ENCODE measurements at regions not wholly inside any gene's neighbourhood (a gene's known extent, or its start where the extent isn't known, plus 50 kb on each side); places are given as distances from the start of the nearest gene placed in this dataset.
"Not testable (repeated sequence)": the region's sequence is repeated elsewhere in the genome, so short reads cannot be mapped to it uniquely, and the experiment has no call there.

GRCh38 chr22:26964642-26965041 is 307.3 kb downstream of the MIAT start:
- DNase-seq (ENCODE audit: low spot score), result no peak

DNA sequence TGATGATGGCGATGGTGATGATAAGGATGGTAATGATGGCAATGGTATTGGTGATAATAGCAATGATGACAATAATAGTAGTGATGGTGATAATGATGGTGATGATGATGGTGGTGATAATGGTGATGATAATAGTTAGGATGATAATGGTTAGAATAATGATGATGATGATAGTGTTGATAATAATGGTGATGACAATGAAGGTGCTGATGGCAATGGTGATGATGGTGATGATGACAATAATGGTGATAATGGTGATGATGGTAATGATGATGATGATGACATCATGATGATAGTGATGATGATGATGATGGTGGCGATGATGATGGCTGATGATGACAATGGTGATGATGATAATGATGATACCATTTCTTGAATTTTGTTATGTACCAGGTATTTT is 309.9 kb downstream of the MIAT start:
- no peak for DNase-seq (ENCODE audit: low spot score)

GRCh38 chr22:26968859-26969523 is 311.6 kb downstream of the MIAT start:
- no peak for DNase-seq (ENCODE audit: low spot score)

GRCh38 chr22:26970809-26971394 is 313.5 kb downstream of the MIAT start:
- DNase-seq (ENCODE audit: low spot score), result no peak

GRCh38 chr22:26972286-26972685 is 314.9 kb downstream of the MIAT start:
- no peak for DNase-seq (ENCODE audit: low spot score)

- not testable (repeated sequence) for DNase-seq (ENCODE audit: low spot score)
These were observed 315.5 kb downstream of the MIAT start for GRCh38 chr22:26972915-26973314.

DNA sequence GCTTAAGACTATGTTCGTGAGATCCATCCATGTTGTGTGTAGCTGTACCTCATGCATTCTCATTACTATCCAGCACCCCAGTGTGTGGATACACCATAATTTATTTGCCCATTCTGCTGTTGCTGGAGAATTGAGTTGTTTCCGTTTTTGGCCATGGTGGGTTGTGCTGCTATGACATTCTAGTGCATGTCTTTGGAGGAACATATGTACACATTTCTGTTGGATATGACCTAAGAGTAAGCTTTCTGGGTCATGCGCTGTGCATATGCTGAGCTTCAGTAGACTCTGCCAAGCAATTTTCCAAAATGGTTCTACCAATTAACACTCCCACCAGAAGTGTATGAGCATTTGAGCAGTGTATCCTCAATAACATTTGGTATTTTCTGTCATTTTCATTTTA is 316.6 kb downstream of the MIAT start:
- DNase-seq (ENCODE audit: low spot score), result no peak

DNA sequence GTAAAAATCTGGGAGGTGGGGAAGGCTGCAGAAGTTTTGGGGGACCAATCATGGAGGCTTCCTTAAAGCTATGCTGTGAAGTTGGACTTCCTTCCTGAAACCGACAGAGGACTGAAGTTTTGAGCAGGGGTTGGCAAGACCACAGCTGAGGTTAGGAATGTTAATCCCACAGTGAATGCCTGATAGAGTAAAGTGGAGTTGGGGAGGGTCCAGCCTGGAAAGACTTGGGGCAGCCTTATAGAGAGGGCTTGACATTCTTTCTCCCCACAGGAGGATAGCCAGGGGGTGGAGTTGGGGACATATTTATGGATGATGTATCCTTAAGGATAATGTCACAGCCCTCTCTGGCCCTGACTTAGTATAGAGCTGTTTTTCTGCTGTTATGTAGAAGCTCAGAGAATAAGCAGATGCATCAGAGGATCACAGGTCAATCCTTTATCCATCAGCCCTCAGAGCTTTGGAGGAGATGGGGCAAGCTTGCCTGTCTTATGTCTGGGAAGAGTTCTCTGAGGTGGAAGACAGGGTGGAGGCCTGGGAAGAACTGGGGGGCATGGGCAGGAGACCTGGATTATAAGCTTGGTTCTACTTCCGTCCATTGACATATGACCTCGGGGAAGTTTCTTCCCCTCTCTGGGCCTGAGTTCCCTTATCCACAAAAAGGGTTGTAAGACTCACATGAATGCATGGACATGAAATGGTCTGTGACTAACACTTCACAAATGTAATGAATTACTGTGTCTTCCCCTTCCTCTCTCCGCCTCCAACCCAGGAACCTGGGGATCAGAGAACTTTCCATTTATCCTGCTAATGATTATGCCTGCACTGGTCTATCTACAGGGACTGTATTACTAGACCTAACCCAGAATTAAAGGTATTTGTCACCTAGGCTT is 317.8 kb downstream of the MIAT start:
- DNase-seq (ENCODE audit: low spot score), result no peak

GRCh38 chr22:26975865-26976264 is 318.5 kb downstream of the MIAT start:
- no peak for DNase-seq (ENCODE audit: low spot score)

GRCh38 chr22:26977741-26978376 is 320.5 kb downstream of the MIAT start:
- DNase-seq (ENCODE audit: low spot score), result no peak

- DNase-seq (ENCODE audit: low spot score), result no peak
These were observed 321.9 kb downstream of the MIAT start for GRCh38 chr22:26979294-26979693.

GRCh38 chr22:26981111-26981510 is 323.7 kb downstream of the MIAT start:
- no peak for DNase-seq (ENCODE audit: low spot score)

DNA sequence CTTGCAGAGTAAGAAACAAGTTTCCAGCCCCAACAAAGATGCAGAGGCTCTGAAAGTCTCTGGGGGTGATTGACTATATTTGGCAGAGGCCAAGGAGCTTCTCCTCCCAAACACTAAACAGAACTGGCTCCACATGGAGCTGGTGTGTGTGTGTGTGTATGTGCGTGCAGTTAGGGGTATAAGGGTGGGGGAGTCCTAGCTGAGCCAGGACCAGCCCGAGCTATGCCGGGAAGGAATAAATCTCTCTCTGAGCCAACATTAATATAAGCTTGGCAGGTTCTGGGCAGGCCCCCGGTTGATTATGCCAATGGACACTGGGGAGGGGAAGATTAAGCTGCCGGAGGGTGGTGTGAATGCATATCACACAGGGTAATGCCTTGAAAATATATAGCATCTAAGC is 324.2 kb downstream of the MIAT start:
- no peak for DNase-seq (ENCODE audit: low spot score)

DNA sequence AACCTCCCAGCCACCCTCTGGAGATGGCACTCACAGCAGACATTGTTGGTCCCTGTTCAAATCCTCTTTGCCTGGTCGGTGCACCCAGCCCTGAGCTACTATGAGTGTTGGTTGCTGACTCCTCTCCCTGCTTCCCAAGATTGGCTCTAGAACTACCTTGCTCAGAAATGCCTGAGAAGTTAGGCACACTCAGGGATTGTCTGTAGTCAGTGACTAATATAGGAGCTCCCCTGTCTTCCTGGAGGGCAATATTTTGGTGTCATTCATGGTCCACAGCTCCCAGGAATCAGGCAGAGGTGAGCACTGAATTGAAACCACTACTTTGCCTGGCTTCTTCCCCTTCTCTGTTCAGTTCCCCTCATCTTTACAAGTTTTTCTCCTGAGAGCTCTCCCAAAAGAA is 325.9 kb downstream of the MIAT start:
- no peak for DNase-seq (ENCODE audit: low spot score)

DNA sequence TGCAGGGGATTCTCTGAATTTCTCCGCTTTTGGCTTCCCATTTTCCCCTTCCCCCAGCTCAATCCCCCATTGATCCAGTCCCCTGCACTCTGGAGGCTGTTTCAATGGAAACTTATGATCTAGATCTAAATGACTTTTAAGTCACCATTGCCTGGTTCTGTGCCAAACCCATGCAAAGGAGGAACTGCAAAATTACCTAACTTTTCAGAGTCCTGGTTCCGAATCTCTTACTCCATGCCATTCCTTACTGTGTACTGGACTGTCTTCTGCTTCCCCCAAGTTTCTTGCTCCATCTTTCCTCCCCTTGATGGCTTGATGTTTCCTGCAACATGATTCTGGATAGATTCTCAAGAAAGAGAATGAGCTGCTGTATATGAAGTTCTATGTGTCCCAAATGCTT is 327.8 kb downstream of the MIAT start:
- DNase-seq (ENCODE audit: low spot score), result no peak

GRCh38 chr22:26985931-26986782 is 328.8 kb downstream of the MIAT start:
- no peak for DNase-seq (ENCODE audit: low spot score)

DNA sequence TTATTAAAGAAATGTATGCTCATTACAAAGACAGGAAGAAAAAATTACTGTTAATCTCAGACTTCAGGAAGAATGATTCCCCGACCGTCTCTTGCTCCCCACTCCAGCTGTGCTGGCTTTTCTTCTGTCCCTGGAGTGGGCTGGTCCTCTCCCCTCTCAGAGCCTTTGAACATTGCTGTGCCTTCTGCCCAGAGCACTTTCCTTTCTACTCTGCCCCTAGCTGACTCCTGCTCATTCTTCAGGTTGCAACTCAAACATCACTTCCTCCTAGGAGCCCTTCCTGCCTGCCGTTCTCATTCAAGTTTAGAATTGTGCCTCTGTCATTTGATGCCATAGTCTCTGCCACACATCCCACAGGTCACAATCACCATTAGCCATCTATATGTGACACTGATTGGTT is 329.5 kb downstream of the MIAT start:
- no peak for DNase-seq (ENCODE audit: low spot score)

- no peak for DNase-seq (ENCODE audit: low spot score)
These were observed 333.3 kb downstream of the MIAT start for GRCh38 chr22:26990503-26991189.

GRCh38 chr22:26992556-26992955 is 335.2 kb downstream of the MIAT start:
- DNase-seq (ENCODE audit: low spot score), result no peak

DNA sequence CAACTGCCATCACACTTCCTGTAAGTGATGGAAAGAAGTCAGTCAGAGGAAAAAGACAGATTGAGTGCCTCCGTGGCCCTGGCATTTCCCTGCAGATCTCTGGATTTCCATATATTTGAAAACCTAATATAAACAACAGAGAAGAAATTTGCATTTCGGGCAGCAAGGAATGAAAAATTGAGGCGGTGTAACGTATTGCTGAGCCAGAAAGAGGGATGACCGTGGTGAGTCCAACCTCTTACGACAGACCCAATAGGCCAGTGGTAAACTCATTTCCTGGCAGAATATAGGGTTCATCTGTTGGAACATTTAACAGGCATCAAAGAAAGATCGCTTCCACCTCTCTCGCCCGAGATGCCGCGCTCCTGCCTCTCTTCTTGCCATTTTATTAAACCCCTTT is 336.5 kb downstream of the MIAT start:
- no peak for DNase-seq (ENCODE audit: low spot score)

All from mesenteric fat pad (tissue), 1 donor.